Ishikawa (cell line): ENCODE measurements at regions not wholly inside any gene's neighbourhood (a gene's known extent, or its start where the extent isn't known, plus 50 kb on each side); places are given as distances from the start of the nearest gene placed in this dataset.

ENCODE experiments used
- CEBPB ChIP-seq: IDR thresholded peaks from 2 replicates; pipeline ENCODE4 v1.6.1; 2012
- CREB1 ChIP-seq: IDR thresholded peaks from 2 replicates; pipeline ENCODE4 v1.6.1; 2012; ENCODE audit warnings: low read depth
- EGR1 ChIP-seq: IDR thresholded peaks from 2 replicates; pipeline ENCODE4 v1.6.1; 2012
- EP300 ChIP-seq: IDR thresholded peaks from 2 replicates; pipeline ENCODE4 v1.6.1; 2012; ENCODE audit warnings: borderline replicate concordance
- FOXM1 ChIP-seq: IDR thresholded peaks from 2 replicates; pipeline ENCODE4 v1.6.1; 2012; ENCODE audit warnings: low read depth, borderline replicate concordance
- MAX ChIP-seq: IDR thresholded peaks from 2 replicates; pipeline ENCODE4 v1.6.1; 2012
- NFIC ChIP-seq: IDR thresholded peaks from 2 replicates; pipeline ENCODE4 v1.6.1; 2012
- RAD21 ChIP-seq: IDR thresholded peaks from 2 replicates; pipeline ENCODE4 v1.6.1; 2012; ENCODE audit warnings: low read depth
- REST ChIP-seq: IDR thresholded peaks from 2 replicates; pipeline ENCODE4 v1.6.1; 2012; ENCODE audit warnings: low read depth, mild to moderate bottlenecking
- TAF1 ChIP-seq: IDR thresholded peaks from 2 replicates; pipeline ENCODE4 v1.6.1; 2012; ENCODE audit warnings: low read depth, mild to moderate bottlenecking
- TCF12 ChIP-seq: IDR thresholded peaks from 2 replicates; pipeline ENCODE4 v1.6.1; 2012; ENCODE audit warnings: low read depth
- TEAD4 ChIP-seq: IDR thresholded peaks from 2 replicates; pipeline ENCODE4 v1.6.1; 2012
- YY1 ChIP-seq: IDR thresholded peaks from 2 replicates; pipeline ENCODE4 v1.6.1; 2012; ENCODE audit warnings: low read depth
- ZBTB7A ChIP-seq: IDR thresholded peaks from 2 replicates; pipeline ENCODE4 v1.6.1; 2012; ENCODE audit warnings: low read depth
- TF ChIP-seq, protein P1 (sequence below): IDR thresholded peaks from 2 replicates; pipeline ENCODE4 v1.6.1; 2012

- TF ChIP-seq EGR1 (no peak), FOXM1 (no peak), MAX (no peak), RAD21 (no peak), TAF1 (no peak), TEAD4 (no peak)
Observed at GRCh38 chr5:40165789-40166728, 513.7 kb upstream of the PTGER4 start.

DNA sequence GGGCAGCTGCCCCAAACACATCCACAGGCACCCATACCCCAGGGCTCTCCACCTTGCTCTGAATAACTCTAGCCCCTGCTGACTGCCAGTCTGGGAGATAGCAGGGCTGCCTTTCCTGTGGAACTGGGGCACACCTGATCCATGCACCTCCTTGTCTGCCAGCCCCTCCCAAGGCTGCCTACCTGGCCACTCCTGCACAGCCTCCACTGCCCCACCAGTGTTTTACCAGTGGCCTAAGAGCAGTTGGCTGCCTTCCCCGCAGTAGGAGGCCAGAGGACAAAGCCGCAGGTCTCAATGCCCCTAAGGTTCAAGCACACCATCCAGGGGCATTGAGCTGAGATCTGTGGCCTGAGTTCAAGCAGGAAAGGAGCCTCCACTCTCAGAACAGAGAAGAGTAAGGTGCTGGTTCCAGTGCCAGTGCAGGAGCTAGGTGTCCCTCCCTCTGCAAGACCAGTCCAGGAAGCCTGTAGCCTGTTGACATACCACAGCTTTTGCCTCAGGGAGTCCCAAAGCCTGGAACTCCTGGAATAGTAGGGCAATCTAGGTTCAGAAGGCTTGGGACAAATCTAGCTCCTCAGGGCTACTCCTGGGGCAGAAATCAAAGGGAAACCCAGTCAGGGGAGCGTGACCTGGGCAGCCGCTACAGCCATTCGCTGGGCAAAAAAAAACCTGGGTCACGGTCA, 514.5 kb upstream of the PTGER4 start:
- TF ChIP-seq REST (no peak), MAX (no peak), CEBPB (no peak), TAF1 (no peak), TCF12 (no peak), ZBTB7A (no peak), RAD21 (no peak), TEAD4 (no peak), EP300 (no peak)
- TF ChIP-seq, protein P1, sequence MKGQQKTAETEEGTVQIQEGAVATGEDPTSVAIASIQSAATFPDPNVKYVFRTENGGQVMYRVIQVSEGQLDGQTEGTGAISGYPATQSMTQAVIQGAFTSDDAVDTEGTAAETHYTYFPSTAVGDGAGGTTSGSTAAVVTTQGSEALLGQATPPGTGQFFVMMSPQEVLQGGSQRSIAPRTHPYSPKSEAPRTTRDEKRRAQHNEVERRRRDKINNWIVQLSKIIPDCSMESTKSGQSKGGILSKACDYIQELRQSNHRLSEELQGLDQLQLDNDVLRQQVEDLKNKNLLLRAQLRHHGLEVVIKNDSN: no peak

DNA sequence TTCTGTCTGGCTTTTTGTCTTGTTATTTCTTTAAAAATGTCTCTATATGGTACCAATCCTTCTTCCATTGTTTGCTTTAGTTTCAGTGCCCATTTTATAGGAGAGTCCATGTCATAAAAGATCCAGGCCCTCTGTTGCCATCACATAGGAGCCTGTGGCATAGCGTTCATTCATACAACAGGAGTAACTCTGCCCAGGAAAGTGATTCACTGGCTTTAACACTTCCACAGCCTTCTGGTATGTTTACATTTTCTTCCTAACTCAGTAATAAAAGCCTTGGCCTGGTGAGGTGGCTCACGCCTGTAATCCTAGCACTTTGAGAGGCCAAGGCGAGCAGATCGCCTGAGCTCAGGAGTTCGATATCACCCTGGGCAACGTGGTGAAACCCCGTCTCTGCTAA, 519.3 kb upstream of the PTGER4 start:
- TF ChIP-seq NFIC: no peak
- no peak for TF ChIP-seq EP300
- TF ChIP-seq ZBTB7A: no peak
- TF ChIP-seq REST: no peak

DNA sequence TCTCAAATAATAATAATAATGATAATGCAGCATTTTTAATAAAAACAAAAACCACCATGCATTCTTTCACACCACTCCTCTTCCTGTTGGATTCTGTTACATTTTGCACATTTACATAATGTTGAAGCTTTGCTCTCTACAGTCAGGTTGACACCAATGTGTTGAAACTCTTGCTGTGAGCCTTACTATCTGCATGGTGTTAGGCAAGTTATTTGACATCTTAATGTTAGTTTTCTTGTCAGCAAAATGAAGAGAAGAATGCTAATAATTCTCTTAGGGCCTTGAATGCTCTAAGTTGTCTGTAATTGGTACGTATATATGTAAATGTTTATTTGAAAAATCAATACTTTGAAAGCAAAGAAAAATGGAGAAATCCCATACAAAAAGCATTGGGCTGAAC, 525.5 kb upstream of the PTGER4 start:
- TF ChIP-seq RAD21 (no peak), CEBPB (no peak), YY1 (no peak), CREB1 (no peak), REST (no peak), EGR1 (no peak)
- TF ChIP-seq, protein P1: no peak

- TF ChIP-seq TEAD4: no peak
- TF ChIP-seq REST: no peak
- no peak for TF ChIP-seq CREB1
- no peak for TF ChIP-seq RAD21
- TF ChIP-seq, protein P1: no peak
- no peak for TF ChIP-seq CEBPB
- TF ChIP-seq TAF1: no peak
- no peak for TF ChIP-seq MAX
- no peak for TF ChIP-seq ZBTB7A
- no peak for TF ChIP-seq TCF12
- no peak for TF ChIP-seq YY1
- no peak for TF ChIP-seq EGR1
- TF ChIP-seq NFIC: no peak
- TF ChIP-seq FOXM1: no peak
- TF ChIP-seq EP300: no peak
Observed at GRCh38 chr5:40150896-40151295, 528.8 kb upstream of the PTGER4 start.
